ENCODE measurements at regions not wholly inside any gene's neighbourhood (a gene's known extent, or its start where the extent isn't known, plus 50 kb on each side); places are given as distances from the start of the nearest gene placed in this dataset.
A peak's percentile ranks its signal among the peaks of the same experiment; 100 is the strongest.

GRCh38 chr3:72544239-72544638, 304.0 kb downstream of the SHQ1 start:
- Mint-ChIP-seq H3K27me3 (ENCODE audit: low read depth) (no peaks in the 10 kb centered on the region), H3K36me3 (ENCODE audit: insufficient read depth) (no peaks in the 10 kb centered on the region), H3K9me3 (no peaks in the 10 kb centered on the region), H3K4me1 (ENCODE audit: low read depth) (peaks cover 3% of the 10 kb centered on the region), H3K4me3 (no peak overlapping the region)
- no peak for ATAC-seq
- DNase-seq = no peak

DNA sequence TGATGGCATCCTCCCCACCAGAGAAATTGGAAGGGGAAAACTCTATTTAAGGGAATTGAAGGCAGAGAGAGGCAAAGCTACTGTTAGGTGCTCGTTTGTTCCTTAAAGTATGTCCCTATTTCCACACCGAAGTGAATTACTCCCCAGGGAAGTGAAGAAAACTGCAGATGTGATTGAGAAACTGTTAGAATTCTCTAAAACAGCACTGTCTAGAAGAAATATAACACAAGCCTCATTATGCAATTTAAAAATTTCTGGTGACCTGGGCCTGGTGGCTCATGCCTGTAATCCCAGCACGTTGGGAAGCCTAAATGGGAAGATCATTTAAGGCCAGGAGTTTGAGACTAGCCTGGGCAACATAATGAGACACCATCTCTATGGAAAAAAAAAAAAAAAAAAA, 305.0 kb downstream of the SHQ1 start:
- Mint-ChIP-seq H3K4me1 (ENCODE audit: low read depth) (peaks cover 2% of the 10 kb centered on the region), H3K27me3 (ENCODE audit: low read depth) (no peaks in the 10 kb centered on the region), H3K36me3 (ENCODE audit: insufficient read depth) (no peaks in the 10 kb centered on the region), H3K9me3 (no peaks in the 10 kb centered on the region), H3K4me3 (no peak overlapping the region)
- ATAC-seq (no peak), DNase-seq (no peak)

DNA sequence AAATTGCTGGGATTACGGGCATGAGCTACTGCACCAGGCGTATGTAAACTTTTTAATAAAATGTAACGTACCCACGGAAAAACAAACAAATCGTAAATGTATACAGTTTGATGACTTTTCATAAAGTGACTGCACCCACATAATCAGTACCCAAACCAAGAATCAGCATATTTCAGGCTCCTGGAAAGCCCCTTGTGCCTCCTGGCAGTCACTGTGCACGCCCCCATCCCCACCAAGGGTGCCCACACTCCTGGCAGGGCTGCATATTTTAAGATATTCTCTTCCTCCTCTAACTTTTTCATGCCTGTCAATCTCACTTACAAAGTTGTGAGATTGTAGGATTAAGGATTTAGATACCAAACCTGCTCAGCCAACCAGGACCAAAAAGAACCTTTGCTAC, 305.5 kb downstream of the SHQ1 start:
- ATAC-seq (no peak), DNase-seq (no peak)
- Mint-ChIP-seq H3K36me3 (ENCODE audit: insufficient read depth) (no peaks in the 10 kb centered on the region), H3K4me3 (no peak overlapping the region), H3K9me3 (no peaks in the 10 kb centered on the region), H3K4me1 (ENCODE audit: low read depth) (peaks cover 7% of the 10 kb centered on the region), H3K27me3 (ENCODE audit: low read depth) (no peaks in the 10 kb centered on the region)

DNA sequence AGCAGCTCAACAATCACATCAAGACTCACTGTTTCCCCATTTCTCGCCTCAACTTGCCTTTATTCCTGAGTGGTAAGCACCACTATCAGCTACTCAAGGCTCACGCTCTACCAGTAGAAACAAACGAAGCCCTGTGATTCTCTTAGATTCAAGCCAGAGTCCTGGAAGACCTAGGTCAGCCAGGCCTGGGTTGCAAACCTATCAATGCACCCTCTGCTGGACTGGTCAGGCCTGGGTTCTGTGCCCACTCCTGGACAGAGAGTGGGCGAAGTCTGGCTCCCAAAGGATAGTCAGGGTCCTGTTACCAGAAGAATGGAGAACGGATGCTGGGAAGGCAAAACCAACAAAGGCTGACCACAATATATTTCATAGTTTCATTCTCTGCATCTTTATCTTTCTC, 308.4 kb downstream of the SHQ1 start:
- Mint-ChIP-seq H3K9me3 (no peaks in the 10 kb centered on the region), H3K36me3 (ENCODE audit: insufficient read depth) (no peaks in the 10 kb centered on the region), H3K4me3 (no peak overlapping the region), H3K4me1 (ENCODE audit: low read depth) (peaks cover 7% of the 10 kb centered on the region), H3K27me3 (ENCODE audit: low read depth) (no peaks in the 10 kb centered on the region)
- DNase-seq (no peak), ATAC-seq (no peak)

- peak; percentile 79 to 85 for ATAC-seq
- H3K36me3 Mint-ChIP-seq (ENCODE audit: insufficient read depth) = no peaks in the 10 kb centered on the region
- peaks cover 2% of the 10 kb centered on the region for H3K27me3 Mint-ChIP-seq (ENCODE audit: low read depth)
- no peak for DNase-seq
- peaks cover 9% of the 10 kb centered on the region for H3K4me1 Mint-ChIP-seq (ENCODE audit: low read depth)
- H3K4me3 Mint-ChIP-seq = no peak overlapping the region
- H3K9me3 Mint-ChIP-seq = no peaks in the 10 kb centered on the region
Observed at GRCh38 chr3:72538070-72538745, 310.0 kb downstream of the SHQ1 start.

DNA sequence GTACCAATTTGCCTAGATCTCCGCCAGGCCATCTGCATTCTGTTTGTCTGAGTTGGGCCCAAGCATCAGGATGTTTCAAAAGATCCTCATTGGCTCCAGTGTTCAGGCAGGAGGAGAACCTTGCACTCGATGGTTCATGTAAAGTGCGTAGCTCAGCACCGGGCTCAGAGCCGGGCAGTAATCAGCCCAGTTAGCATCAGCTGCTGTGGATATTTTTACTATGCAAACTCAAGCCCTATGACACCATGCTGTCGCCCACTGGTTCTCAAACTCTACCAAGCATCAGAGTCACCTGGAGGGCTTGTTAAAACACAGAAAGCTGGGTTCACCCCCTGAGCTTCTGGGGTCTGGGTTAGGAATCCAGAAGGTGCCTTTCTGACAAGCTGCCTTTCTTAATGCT, 310.8 kb downstream of the SHQ1 start:
- H3K27me3 Mint-ChIP-seq (ENCODE audit: low read depth) = peaks cover 5% of the 10 kb centered on the region
- H3K4me3 Mint-ChIP-seq = no peak overlapping the region
- peaks cover 9% of the 10 kb centered on the region for H3K4me1 Mint-ChIP-seq (ENCODE audit: low read depth)
- no peak for DNase-seq
- H3K36me3 Mint-ChIP-seq (ENCODE audit: insufficient read depth) = no peaks in the 10 kb centered on the region
- no peak for ATAC-seq
- no peaks in the 10 kb centered on the region for H3K9me3 Mint-ChIP-seq

GRCh38 chr3:72536878-72537267, 311.4 kb downstream of the SHQ1 start:
- ATAC-seq = no peak
- H3K27me3 Mint-ChIP-seq (ENCODE audit: low read depth) = peaks cover 9% of the 10 kb centered on the region

DNA sequence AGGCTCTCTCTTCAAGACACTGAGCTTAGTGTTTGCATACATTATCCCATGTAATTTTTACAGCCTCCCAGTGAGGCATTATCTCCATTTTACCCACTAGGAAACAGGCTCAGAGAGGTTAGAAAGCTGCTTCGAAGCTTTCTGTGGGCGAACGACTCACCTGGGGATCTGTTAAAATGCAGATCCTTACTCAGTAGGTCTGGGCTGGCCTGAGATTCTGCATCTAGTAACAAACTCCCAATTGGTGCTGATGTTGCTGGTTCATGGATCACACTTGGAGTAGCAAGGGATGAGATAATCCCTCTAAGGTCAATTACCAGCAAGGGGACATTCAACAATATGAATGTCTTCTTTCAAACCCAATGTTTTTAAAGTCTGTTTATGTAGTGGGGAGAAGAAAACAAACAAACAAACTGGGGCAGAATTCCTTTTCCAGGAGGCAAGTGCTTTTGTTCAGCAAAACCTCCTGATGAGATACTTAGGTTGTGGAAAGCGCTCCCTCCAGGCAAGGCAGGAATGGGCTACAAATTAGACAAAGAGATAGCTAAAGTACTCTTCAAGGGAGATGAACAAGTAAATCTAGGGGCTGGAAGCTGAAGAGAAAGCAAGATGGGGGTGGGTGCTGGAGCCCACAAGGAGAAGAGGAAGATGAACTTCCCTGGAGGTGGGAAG, 311.9 kb downstream of the SHQ1 start:
- DNase-seq (no peak), ATAC-seq (peak in 1 of 2 donors; percentile 32)
- Mint-ChIP-seq H3K4me3 (no peak overlapping the region), H3K4me1 (ENCODE audit: low read depth) (peaks cover 9% of the 10 kb centered on the region), H3K27me3 (ENCODE audit: low read depth) (peaks cover 9% of the 10 kb centered on the region), H3K36me3 (ENCODE audit: insufficient read depth) (no peaks in the 10 kb centered on the region), H3K9me3 (no peaks in the 10 kb centered on the region)

More at GRCh38 chr3:72536878-72537267, 311.4 kb downstream of the SHQ1 start:
- peaks cover 9% of the 10 kb centered on the region for H3K4me1 Mint-ChIP-seq (ENCODE audit: low read depth)
- no peak for DNase-seq
- no peaks in the 10 kb centered on the region for H3K36me3 Mint-ChIP-seq (ENCODE audit: insufficient read depth)
- H3K9me3 Mint-ChIP-seq = no peaks in the 10 kb centered on the region
- H3K4me3 Mint-ChIP-seq = no peak overlapping the region

DNA sequence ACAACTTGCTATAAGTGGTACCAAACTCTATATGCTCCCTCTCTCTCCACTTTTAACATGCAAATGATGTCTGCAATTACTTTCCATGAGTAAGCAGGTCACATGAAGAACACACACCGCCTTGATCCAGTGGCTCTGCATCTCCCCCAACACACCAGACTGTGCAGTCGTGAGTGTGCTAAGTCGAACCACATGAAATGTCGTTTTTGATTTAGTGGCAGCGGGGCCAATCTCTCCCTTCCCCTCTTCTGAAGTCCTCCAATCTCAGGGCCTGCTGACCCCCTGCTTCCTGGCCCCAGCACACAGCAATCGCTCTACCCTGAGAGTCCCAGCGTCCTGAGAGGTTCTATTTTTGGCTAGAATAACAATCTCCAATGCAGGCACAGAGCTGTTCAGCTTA, 312.5 kb downstream of the SHQ1 start:
- no peak for ATAC-seq
- Mint-ChIP-seq H3K27me3 (ENCODE audit: low read depth) (peaks cover 9% of the 10 kb centered on the region), H3K36me3 (ENCODE audit: insufficient read depth) (no peaks in the 10 kb centered on the region)

DNA sequence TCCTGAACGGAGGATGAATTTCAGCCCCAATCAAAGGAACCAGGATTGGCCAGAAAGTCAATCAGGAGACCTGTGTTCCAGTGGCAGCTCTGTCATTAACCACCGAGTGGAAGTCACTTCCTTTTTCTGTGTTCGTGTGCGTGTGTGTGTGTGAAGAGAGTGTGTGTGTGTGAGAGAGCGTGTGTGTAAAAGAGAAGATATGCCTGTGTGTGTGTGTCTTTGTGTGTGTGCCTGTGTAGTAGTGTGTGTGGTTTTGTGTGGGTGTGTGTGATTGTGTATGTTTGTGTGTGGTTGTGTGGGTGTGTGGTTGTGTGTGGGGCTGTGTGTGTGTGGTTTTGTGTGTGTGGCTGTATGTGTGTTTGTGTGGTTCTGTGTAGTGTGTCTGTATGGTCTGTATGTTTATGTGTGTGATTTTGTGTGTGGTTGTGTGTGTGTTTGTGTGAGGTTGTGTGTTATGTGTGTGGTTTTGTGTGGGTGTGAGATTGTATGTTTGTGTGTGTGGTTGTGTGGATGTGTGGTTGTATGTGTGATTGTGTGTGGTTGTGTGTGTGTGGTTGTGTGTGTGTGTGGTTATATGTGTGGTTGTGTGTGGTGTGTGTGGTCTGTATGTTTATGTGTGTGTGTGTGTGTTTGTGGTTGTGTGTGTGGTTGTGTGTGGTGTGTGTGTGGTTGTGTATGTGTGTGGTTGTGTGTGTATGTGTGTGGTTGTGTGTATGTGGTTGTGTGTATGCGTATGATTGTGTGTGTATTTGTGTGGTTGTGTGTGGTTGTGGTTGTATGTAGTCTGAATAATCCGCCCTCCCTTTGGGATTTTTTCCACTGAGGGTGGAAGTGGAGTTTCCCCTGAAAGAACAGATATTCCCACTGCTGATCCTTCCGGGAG, 314.4 kb downstream of the SHQ1 start:
- H3K4me3 Mint-ChIP-seq = no peak overlapping the region
- peaks cover 9% of the 10 kb centered on the region for H3K4me1 Mint-ChIP-seq (ENCODE audit: low read depth)
- ATAC-seq = no peak
- H3K9me3 Mint-ChIP-seq = no peaks in the 10 kb centered on the region
- no peak for DNase-seq
- peaks cover 9% of the 10 kb centered on the region for H3K27me3 Mint-ChIP-seq (ENCODE audit: low read depth)
- H3K36me3 Mint-ChIP-seq (ENCODE audit: insufficient read depth) = no peaks in the 10 kb centered on the region

More for the DNA sequence above, 312.5 kb downstream of the SHQ1 start:
- peaks cover 9% of the 10 kb centered on the region for H3K4me1 Mint-ChIP-seq (ENCODE audit: low read depth)
- no peak overlapping the region for H3K4me3 Mint-ChIP-seq
- H3K9me3 Mint-ChIP-seq = no peaks in the 10 kb centered on the region
- no peak for DNase-seq

DNA sequence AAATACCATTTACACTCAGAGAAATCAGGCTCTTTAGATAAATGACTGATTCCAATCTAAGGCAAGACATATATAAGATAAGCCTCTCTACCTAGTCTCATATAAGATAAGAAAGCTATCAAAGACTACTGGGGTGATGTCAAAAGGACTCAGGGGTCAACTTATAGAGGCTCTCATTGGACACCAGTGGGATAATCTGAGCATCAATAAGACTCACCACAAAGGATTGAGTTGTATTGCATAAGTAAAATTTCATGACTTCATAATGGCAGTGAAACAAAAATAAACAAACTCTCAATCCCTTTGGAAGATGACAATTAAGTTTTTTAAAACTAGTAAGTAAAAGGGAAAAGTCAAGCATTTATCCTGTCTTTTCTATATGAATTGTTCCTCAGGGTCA, 317.8 kb downstream of the SHQ1 start:
- ATAC-seq = no peak
- no peak for DNase-seq

DNA sequence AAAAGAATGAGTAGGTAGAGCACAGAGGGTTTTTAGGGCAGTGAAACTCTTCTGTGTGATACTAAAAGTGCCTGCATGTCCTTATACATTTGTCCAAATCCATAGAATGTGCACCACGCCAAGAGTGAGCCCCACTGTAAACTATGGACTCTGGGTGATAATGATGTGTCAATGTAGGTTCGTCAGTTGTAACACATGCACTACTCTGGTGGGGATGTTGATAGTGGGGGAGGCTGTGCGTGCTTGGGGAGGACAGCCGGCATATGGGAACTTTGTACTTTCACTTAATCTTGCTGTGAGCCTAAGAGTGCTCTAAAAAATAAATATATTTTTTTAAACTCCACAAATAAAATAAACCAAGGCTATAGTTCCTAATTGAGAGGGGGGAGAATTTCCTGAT, 319.2 kb downstream of the SHQ1 start:
- no peaks in the 10 kb centered on the region for H3K9me3 Mint-ChIP-seq
- no peak for DNase-seq
- H3K4me1 Mint-ChIP-seq (ENCODE audit: low read depth) = peaks cover 2% of the 10 kb centered on the region
- peaks cover 9% of the 10 kb centered on the region for H3K27me3 Mint-ChIP-seq (ENCODE audit: low read depth)
- H3K36me3 Mint-ChIP-seq (ENCODE audit: insufficient read depth) = no peaks in the 10 kb centered on the region
- ATAC-seq = no peak
- H3K4me3 Mint-ChIP-seq = no peak overlapping the region

More for the DNA sequence above, 317.8 kb downstream of the SHQ1 start:
- H3K4me3 Mint-ChIP-seq = no peak overlapping the region
- H3K4me1 Mint-ChIP-seq (ENCODE audit: low read depth) = peaks cover 2% of the 10 kb centered on the region
- H3K27me3 Mint-ChIP-seq (ENCODE audit: low read depth) = peaks cover 9% of the 10 kb centered on the region
- H3K9me3 Mint-ChIP-seq = no peaks in the 10 kb centered on the region
- H3K36me3 Mint-ChIP-seq (ENCODE audit: insufficient read depth) = no peaks in the 10 kb centered on the region

DNA sequence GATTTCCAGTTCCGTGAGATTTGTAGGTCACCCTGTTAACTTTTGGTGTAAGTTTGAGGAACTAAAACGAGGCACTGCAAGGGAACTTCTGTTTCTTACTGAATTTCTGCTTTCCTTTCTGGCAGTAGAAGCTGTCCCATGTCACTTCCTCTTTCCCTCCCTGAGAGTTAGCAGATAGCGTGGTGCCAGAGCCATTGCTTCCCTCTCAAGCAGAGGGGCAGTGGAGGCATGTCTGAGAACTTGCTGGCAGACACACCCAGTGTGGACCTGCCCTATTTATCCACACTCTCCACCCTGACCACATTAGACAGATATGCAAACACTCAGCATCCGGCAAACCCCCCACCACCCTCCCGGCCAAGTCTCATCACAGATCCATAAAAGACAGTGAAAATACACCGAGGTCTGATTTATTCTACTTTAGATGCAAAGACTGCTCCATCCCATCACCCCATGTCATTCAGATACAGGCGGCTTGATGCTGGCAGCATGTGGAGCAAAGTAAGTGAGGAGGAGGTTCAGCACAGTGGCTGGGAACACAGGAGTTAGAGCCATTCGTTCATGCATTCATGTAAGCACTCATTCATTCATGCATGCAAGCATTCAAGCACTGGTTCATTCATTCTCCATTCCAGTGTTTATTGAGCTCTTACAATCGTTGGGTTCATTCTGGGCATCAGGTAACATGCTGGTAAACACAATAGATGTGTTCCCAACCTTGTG, 324.7 kb downstream of the SHQ1 start:
- H3K36me3 Mint-ChIP-seq (ENCODE audit: insufficient read depth) = no peaks in the 10 kb centered on the region
- DNase-seq = no peak
- H3K27me3 Mint-ChIP-seq (ENCODE audit: low read depth) = no peaks in the 10 kb centered on the region

DNA sequence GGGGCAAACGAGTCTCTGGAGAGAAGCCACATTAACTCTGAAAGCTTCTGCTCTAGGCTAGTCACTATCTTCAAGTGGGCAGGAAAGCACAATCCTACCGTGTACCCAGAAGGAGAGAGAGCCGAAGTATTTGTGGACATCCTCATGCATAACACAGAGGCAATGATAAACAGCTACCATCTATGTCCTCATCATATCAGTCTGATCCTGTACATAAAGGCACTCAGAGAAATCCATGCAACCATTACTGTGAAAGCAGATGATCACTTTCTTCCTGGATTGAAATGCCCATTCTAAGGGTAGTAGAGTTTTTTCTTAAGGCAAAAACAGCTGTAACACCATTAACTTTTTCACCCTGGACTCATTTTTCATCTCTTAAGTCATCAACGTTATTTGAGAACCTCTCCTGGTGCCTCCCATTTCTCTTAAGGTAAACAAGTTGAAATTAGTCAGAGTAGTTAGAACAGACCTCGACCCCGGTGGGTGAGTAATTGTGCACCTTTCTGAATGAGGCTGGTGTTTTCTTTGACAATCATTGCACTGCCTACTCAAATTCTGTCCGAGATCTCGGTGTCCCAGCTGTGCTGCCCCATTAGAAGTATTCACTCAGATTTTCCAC, 327.4 kb downstream of the SHQ1 start:
- H3K9me3 Mint-ChIP-seq = no peaks in the 10 kb centered on the region
- no peaks in the 10 kb centered on the region for H3K36me3 Mint-ChIP-seq (ENCODE audit: insufficient read depth)
- H3K27me3 Mint-ChIP-seq (ENCODE audit: low read depth) = no peaks in the 10 kb centered on the region
- no peak overlapping the region for H3K4me3 Mint-ChIP-seq
- H3K4me1 Mint-ChIP-seq (ENCODE audit: low read depth) = peaks cover 33% of the 10 kb centered on the region
- DNase-seq = no peak
- ATAC-seq = peak; percentile 97

More for the DNA sequence above, 324.7 kb downstream of the SHQ1 start:
- Mint-ChIP-seq H3K4me3 (no peak overlapping the region), H3K4me1 (ENCODE audit: low read depth) (peaks cover 33% of the 10 kb centered on the region), H3K9me3 (no peaks in the 10 kb centered on the region)
- ATAC-seq = no peak

All from activated T-cell treated with anti-CD3 and anti-CD28 coated beads, Interleukin-2, amount 50 U/mL, for 4 hours (primary cell).